ENCODE measurements at regions not wholly inside any gene's neighbourhood (a gene's known extent, or its start where the extent isn't known, plus 50 kb on each side); places are given as distances from the start of the nearest gene placed in this dataset.
A peak's percentile ranks its signal among the peaks of the same experiment; 100 is the strongest.

GRCh38 chr6:68233623-68234022, 401.5 kb upstream of the ADGRB3 start:
- ATAC-seq (peak; percentile 72), DNase-seq (peak; percentile 63)
- no peaks in the 10 kb centered on the region for H3K36me3 ChIP-seq (ENCODE audit: low read depth, low read length)
- H3K4me2 ChIP-seq (ENCODE audit: low read length), result no peak overlapping the region
- POLR2A ChIA-PET (ENCODE audit: unreplicated experiment), result no interaction called here
- no peak for TF ChIP-seq CTCF (conservative IDR thresholded peaks at IDR 0.05; ENCODE audit: low read depth, low read length)
- TF ChIP-seq EZH2phosphoT487 (IDR thresholded peaks at IDR 0.05; ENCODE audit: borderline replicate concordance, low read length), result no peak
- TF ChIP-seq EZH2 (IDR thresholded peaks at IDR 0.05; ENCODE audit: low read length, unreplicated experiment), result no peak
- intact Hi-C loops (cut with micrococcal nuclease), result no loop called here
- H3K9me3 ChIP-seq (ENCODE audit: low read length), result no peaks in the 10 kb centered on the region
- H3K27me3 ChIP-seq (ENCODE audit: low read length), result no peaks in the 10 kb centered on the region
- no peak overlapping the region for H3K27ac ChIP-seq (ENCODE audit: low read length)
- no TSS peak for BruUV-seq (replicated peaks)
- no peak overlapping the region for H3K4me3 ChIP-seq (ENCODE audit: low read length)
- no peaks in the 10 kb centered on the region for H4K20me1 ChIP-seq (ENCODE audit: low read length)
- H2AFZ ChIP-seq (ENCODE audit: low read length), result no peak overlapping the region
- CTCF ChIA-PET, result no interaction called here
- H3K4me1 ChIP-seq (ENCODE audit: insufficient read depth, low read length), result peaks cover 14% of the 10 kb centered on the region; the same call in 1 of the 2 replicates
- H3K9ac ChIP-seq (ENCODE audit: low read length), result no peak overlapping the region
- no peaks in the 10 kb centered on the region for H3F3A ChIP-seq (ENCODE audit: low read length, unreplicated experiment)
- no peaks in the 10 kb centered on the region for H3K9me2 ChIP-seq (replicated peaks; ENCODE audit: low read length)
- H3K79me2 ChIP-seq (ENCODE audit: low read length), result no peaks in the 10 kb centered on the region

- Histone ChIP-seq H3K79me2 (ENCODE audit: low read length) (no peaks in the 10 kb centered on the region), H3K4me3 (ENCODE audit: low read length) (no peak overlapping the region), H3K9me3 (ENCODE audit: low read length) (no peaks in the 10 kb centered on the region), H3K4me2 (ENCODE audit: low read length) (no peak overlapping the region), H2AFZ (ENCODE audit: low read length) (no peak overlapping the region), H4K20me1 (ENCODE audit: low read length) (no peaks in the 10 kb centered on the region), H3K27me3 (ENCODE audit: low read length) (no peaks in the 10 kb centered on the region), H3K9ac (ENCODE audit: low read length) (no peak overlapping the region), H3K9me2 (replicated peaks; ENCODE audit: low read length) (no peaks in the 10 kb centered on the region), H3K4me1 (ENCODE audit: insufficient read depth, low read length) (peaks cover 4% of the 10 kb centered on the region; the same call in 1 of the 2 replicates), H3K36me3 (ENCODE audit: low read depth, low read length) (no peaks in the 10 kb centered on the region), H3K27ac (ENCODE audit: low read length) (no peak overlapping the region), H3F3A (ENCODE audit: low read length, unreplicated experiment) (no peaks in the 10 kb centered on the region)
- BruUV-seq (replicated peaks), result no TSS peak
- no peak for TF ChIP-seq CTCF (conservative IDR thresholded peaks at IDR 0.05; ENCODE audit: low read depth, low read length)
- TF ChIP-seq EZH2phosphoT487 (IDR thresholded peaks at IDR 0.05; ENCODE audit: borderline replicate concordance, low read length), result no peak
- TF ChIP-seq EZH2 (IDR thresholded peaks at IDR 0.05; ENCODE audit: low read length, unreplicated experiment), result no peak
- CTCF ChIA-PET, result no interaction called here
- intact Hi-C loops (cut with micrococcal nuclease), result no loop called here
- DNase-seq (no peak), ATAC-seq (no peak)
- POLR2A ChIA-PET (ENCODE audit: unreplicated experiment), result no interaction called here
These were observed 405.5 kb upstream of the ADGRB3 start for GRCh38 chr6:68229566-68229965.

GRCh38 chr6:68226460-68226859, 408.6 kb upstream of the ADGRB3 start:
- Histone ChIP-seq H2AFZ (ENCODE audit: low read length) (no peak overlapping the region), H3K9ac (ENCODE audit: low read length) (no peak overlapping the region), H3K27ac (ENCODE audit: low read length) (no peak overlapping the region), H3K9me2 (replicated peaks; ENCODE audit: low read length) (no peaks in the 10 kb centered on the region), H3K36me3 (ENCODE audit: low read depth, low read length) (no peaks in the 10 kb centered on the region), H3K4me3 (ENCODE audit: low read length) (no peak overlapping the region), H3K4me1 (ENCODE audit: insufficient read depth, low read length) (no peaks in the 10 kb centered on the region), H3K4me2 (ENCODE audit: low read length) (no peak overlapping the region), H4K20me1 (ENCODE audit: low read length) (no peaks in the 10 kb centered on the region), H3K79me2 (ENCODE audit: low read length) (no peaks in the 10 kb centered on the region), H3F3A (ENCODE audit: low read length, unreplicated experiment) (no peaks in the 10 kb centered on the region), H3K27me3 (ENCODE audit: low read length) (no peaks in the 10 kb centered on the region), H3K9me3 (ENCODE audit: low read length) (no peaks in the 10 kb centered on the region)
- no TSS peak for BruUV-seq (replicated peaks)
- TF ChIP-seq EZH2phosphoT487 (IDR thresholded peaks at IDR 0.05; ENCODE audit: borderline replicate concordance, low read length), result no peak
- TF ChIP-seq CTCF (conservative IDR thresholded peaks at IDR 0.05; ENCODE audit: low read depth, low read length), result peak; percentile 57; the same call in 1 of the 2 replicates
- ATAC-seq, result no peak
- no peak for DNase-seq
- ChIA-PET CTCF (interaction anchor here (0.7 to 1.0 kb wide), 2 partner anchors 11 to 1159 kb away, joined by 3 to 14 read pairs; no protein-coding TSS in a partner anchor), POLR2A (ENCODE audit: unreplicated experiment) (no interaction called here)
- intact Hi-C loops (cut with micrococcal nuclease), result loop anchor here (2.0 kb wide), 1 partner anchor 1160 kb away; no protein-coding TSS in a partner anchor
